ENCODE measurements at regions not wholly inside any gene's neighbourhood (a gene's known extent, or its start where the extent isn't known, plus 50 kb on each side); places are given as distances from the start of the nearest gene placed in this dataset.

- TF ChIP-seq RAD21 (IDR thresholded peaks at IDR 0.05), result no peak
- TF ChIP-seq CTCF (IDR thresholded peaks at IDR 0.05; ENCODE audit: low read depth, low read length, missing input control), result no peak
- TF ChIP-seq GABPA (IDR thresholded peaks at IDR 0.05 in 1 of 2, conservative IDR thresholded peaks at IDR 0.05 in 1 of 2), result no peak
- TF ChIP-seq RXRA (IDR thresholded peaks at IDR 0.05), result no peak
- TF ChIP-seq REST (IDR thresholded peaks at IDR 0.05), result no peak
- TF ChIP-seq ATF3 (IDR thresholded peaks at IDR 0.05), result no peak
- no peak for TF ChIP-seq SP1 (IDR thresholded peaks at IDR 0.05)
These were observed 460.8 kb downstream of the RNF144A start for GRCh38 chr2:7377916-7378569.
